Left forelimb (tissue), 1 donor: ENCODE measurements at regions not wholly inside any gene's neighbourhood (a gene's known extent, or its start where the extent isn't known, plus 50 kb on each side); places are given as distances from the start of the nearest gene placed in this dataset.
"Not testable (repeated sequence)": the region's sequence is repeated elsewhere in the genome, so short reads cannot be mapped to it uniquely, and the experiment has no call there.

Experiments used
- DNase-seq: peaks from one replicate; pipeline ENCODE4 v3.0.0-alpha.2; 2018; ENCODE audit warnings: low spot score

DNA sequence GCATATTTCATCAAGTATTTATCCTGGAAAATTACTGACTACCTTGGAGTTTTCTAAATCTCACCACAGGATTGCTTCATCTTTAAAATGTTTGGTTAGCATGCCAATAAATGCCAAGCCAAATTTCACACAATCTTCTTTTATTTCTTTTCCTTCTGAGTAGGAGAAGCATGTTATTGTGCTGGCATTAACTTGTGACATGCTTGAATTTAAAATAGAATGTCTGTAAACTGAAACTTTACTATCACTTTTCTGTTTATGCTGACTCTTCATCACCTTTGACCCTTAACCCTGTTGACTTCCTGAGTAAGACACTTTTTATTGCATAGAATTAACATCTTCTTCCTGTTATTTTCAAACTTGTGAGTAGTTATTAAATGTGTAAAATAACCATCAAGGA lies 56.2 kb upstream of the LRRTM4 start:
- no peak for DNase-seq

DNA sequence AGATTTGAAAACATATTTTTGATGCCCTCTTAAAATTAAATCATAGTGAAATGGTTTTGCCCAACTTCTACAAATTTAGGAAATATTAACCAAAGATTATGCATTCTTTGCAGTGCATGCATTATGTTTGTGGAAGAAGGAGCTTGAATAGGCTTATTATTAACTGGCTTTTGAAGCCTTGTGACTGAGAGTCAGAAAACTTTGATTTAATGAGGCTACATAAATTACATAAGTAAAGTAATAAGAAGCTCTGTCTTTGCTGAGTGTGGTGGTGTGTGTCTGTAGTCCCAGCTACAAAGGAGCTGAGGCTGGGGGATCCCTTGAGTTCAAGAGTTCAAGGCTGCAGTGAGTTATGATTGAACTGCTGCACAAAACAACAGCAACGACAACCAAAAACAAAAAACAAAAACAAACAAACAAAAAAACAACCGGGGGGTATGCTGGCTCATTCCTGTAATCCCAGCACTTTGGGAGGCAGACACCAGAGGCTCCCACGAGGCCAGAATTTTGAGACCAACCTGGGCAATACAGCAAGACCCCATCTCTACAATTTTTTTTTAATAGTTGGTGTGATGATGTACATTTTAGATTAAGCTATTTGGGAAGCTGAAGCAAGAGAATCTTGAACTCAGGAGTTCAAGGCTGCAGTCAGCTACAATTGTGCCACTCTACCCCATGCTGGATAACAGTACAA lies 57.0 kb upstream of the LRRTM4 start:
- no peak for DNase-seq

DNA sequence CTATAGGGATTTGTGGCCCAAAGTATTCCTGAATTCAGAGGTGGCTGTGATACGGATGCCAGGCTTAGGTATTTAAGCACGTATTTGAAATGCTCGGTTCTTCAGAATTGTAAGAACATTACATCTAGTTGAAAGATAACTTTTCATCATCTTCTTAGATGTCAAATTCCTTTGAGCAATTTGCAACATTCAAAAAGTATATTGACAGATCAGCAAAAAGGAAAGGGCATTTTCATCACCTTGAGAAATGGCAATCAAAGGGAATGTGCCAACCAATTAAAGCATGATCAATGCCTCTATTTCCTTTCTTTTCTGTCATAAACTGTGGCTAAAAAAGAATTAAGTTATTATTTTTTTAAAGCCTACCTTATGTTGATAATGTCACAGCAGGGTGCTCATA lies 66.3 kb upstream of the LRRTM4 start:
- DNase-seq, result no peak

DNA sequence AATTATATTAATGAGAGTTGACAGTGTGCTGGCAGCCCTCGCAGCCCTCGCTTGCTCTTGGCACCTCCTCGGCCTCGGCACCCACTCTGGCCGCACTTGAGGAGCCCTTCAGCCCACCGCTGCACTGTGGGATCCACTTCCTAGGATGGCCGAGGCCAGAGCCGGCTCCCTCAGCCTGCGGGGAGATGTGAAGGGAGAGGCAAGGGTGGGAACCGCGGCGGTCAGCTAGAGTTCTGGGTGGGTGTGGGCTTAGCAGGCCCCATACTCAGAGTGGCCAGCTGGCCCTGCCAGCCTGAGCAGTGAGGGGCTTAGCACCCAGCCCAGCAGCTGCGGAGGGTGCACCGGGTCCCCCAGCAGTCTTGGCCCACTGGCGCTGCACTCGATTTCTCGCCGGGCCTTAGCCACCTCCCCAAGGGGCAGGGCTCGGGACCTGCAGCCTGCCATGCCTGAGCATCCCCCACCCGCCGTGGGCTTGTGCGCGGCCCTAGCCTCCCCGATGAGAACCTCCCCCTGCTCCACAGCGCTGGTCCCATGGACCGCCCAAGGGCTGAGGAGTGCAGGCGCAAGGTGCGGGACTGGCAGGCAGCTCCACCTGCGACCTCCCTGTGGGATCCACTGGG lies 68.2 kb upstream of the LRRTM4 start:
- no peak for DNase-seq

DNA sequence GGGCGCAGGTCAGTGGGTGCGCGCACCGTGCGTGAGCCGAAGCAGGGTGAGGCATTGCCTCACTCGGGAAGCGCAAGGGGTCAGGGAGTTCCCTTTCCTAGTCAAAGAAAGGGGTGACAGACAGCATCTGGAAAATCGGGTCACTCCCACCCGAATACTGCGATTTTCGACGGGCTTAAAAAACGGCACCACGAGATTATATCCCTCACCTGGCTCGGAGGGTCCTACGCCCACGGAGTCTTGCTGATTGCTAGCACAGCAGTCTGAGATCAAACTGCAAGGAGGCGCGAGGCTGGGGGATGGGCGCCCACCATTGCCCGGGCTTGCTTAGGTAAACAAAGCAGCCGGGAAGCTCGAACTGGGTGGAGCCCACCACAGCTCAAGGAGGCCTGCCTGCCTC lies 70.8 kb upstream of the LRRTM4 start:
- DNase-seq, result not testable (repeated sequence)

DNA sequence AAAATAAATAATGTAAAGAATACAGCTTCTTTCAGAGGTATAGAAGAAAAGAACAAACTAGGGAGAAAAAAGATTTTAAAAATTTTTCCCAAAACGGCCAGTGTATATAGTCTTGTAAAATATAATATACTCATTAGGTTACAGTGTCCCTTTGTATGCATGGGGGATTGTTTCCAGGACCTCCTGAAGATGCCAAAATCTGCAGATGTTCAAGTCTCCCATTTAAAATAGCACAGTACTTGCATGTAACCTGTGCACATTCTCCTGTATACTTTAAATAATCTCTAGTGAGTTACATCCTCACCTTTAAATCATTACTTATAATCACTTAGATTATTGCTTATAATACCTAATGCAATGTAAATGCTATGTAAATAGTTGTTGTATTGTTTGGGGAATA lies 80.6 kb upstream of the LRRTM4 start:
- DNase-seq, result no peak

DNA sequence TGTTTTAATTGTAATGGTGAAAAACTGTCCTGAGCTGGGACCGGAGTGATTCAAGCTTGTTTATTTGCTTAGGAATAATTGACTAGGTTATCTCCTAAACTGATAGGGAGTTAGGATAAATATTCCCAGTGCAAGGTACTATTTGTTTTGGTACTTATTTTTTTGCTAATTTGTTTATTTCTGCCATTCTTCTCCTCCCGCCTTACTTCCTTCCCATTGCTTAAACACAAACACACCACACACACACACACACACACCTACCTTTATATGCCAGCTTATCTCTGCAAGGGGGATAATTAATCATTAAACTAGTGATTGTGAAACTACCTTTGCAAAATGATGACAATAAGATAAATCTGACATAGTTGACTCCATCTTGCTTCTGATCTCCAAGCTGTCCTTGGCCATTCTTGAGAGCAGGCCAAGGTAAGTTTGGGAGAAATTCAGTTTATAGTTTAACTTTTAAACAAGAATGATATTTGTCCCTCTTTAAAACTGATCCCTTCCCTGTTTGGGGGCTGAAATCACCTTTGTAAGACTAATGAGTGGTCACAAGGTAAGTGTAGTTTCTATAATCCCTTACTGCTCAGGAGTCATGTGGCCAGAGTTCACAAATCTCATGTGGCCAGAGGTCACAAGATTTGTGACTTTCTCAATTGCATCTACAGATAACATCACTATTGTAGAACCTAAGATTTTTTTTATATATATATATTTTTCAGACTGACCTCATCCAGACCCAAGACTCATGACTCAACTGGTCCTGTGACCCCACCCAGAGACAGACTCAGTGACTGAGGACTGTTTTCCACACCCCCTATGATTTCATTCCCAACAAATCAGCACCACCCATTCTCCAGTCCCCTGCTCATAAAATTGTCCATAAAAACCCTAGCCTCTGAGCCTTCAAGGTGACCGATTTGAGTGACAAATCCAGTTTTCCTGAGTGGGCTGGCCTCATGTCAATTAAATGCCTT lies 83.1 kb upstream of the LRRTM4 start:
- no peak for DNase-seq

DNA sequence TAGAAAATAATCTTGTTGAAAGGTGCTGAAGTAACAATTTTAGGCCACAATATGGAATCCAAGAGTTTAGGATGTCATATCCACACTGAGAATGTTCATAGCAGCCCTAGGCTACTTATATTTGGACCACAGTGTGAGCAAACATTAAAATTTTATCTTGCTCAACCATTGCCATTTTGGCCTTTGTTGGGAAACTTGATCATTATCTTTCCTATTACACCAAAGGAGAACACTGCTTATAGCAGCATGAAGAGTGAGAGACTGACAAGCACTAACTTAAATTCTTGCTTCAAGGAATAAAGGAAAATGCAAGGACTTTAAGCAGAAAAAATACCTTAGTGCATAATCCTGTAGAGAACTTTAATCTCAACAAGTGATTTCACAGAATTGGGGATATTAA lies 86.3 kb upstream of the LRRTM4 start:
- DNase-seq, result no peak

DNA sequence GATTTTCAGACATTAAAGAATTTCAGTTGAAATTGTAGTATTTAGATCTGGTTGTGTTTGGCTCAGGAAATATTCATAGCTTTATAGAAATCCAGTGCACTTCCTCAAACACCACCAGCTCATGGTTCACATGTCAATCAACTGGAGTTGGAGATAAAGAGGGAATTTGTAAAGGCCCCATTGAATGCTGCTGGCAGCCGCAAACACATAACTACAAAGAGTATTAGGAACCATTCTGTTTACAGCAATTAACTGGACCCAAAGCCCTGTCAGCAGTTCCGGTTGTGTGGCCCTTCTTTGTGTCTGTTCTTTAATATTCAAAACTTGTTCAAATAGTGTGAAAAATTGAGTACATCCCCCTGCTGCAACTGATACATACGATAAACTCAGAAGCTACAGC lies 107.4 kb upstream of the LRRTM4 start:
- DNase-seq, result no peak

DNA sequence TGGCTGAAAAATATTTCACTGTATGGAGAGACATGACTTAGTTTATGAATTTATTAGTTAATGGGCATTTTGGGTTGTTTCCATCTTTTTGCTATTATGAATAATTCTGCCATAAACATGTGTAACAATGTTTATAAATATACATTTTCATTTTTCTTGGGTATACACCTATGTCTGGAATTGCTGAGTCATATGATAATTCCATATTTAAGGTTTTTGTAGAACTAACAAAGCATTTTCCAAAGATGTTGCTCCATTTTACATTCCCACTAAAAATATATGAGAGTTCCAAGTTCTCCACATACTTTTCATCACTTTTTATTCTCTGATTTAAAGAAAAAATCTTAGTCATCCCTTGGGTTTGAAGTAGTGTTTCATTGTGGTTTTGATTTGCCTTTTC lies 108.8 kb upstream of the LRRTM4 start:
- DNase-seq, result no peak

DNA sequence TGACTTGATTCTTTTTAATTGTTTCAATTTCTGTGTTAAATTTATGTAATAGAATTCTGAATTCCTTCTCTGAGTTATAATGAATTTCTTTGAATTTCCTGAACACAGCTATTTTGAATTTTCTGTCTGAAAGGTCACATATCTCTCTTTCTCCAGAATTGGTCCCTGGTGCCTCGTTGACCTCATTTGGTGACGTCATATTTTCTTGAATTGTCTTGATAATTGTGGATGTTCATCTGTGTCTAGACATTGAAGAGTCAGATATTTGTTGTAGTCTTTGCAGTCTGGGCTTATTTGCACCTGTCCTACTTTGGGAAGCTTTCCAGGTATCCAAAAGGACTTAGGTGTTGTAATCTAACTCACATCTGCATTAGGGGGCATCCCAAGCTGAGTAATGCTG lies 111.4 kb upstream of the LRRTM4 start:
- no peak for DNase-seq

DNA sequence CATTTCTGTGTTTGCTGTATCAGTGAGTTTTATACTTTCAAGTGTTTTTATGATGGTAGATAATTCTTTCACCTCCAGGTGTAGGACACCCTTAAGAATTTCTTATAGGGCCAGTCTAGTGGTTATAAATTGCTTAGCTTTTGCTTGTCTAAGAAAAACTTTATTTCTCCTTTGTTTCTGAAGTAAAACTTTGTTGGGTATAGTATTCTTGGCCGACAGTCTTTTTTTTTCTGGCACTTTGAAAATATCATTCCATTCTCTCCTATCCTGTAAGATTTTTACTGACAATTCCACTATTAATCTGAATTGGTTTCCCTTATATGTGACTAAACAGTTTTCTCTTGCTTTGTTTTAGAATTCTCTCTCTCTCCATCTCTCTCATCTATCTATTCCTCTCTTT lies 118.7 kb upstream of the LRRTM4 start:
- DNase-seq, result no peak

DNA sequence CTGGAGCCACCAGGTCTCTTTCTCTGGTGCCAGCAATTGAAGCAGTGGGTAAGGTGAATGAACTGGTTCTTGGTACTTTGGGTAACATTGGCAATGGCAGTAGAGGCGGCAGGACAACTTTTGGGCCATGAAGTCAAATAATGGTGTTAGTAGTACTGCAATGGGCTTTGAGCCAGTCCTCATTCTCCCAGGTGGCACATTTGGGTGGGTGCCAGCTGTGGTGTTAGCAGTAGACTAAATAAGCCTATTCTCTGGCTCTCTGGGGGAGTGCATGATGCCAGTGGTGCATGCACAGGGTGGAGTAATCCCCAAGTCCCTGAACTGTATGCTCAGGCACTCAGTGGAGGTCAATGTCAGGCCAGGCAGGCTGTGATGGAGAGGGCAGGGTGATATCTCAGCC lies 120.2 kb upstream of the LRRTM4 start:
- no peak for DNase-seq

DNA sequence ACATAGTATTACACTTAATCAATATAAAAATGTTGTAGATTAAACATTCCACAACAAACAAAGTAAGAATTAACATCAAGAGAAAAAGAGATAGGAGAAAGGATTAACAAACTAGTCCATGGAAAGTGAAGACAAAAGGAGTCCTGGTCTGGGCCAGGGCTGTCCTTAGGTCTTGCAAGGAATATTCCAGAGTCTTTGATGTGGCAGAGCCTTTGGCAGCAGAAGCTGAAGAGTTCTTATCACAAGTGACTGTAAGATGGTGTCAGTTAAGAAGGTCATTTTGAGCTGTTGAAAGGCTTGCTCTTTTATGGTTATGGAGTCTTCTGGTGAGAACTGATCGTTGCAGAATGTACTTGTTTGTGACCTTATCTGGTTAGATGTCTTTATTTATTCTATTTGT lies 127.7 kb upstream of the LRRTM4 start:
- no peak for DNase-seq

DNA sequence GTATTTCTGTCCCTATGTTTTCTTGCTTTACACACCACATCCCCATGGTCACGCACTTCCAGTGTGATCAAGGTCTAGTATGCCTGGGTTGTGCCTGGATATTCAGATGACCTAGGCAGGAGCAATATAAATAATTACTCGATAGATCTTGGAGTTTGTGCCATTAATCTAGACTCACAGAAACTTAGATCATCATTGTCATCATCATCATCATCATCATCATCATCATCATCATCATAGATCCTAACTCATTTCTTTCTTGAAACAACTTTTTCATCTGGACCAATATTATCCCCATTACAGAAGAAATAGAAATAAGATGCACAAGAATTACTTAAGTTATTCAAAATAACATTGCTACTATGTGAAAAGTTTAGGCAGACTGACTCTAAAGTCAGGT lies 130.3 kb upstream of the LRRTM4 start:
- DNase-seq, result no peak

DNA sequence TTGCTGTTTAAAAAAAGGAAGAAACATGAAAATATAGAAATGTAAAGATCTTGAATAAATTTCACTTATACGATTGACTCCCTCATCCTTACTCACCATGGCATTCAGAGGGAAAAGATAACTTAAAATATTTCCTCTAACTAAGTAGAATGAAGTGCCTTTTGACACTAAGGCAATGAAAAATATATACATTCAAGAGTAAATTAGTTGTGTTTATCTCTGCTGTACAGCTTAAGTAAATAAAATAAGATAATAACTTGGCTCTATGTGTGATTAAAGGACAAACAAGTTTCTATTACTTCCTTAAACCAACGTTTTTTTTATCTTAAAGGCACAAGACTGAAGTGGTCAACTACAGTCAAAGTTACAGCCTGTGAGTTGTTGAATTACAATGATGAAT lies 142.3 kb upstream of the LRRTM4 start:
- DNase-seq, result no peak

DNA sequence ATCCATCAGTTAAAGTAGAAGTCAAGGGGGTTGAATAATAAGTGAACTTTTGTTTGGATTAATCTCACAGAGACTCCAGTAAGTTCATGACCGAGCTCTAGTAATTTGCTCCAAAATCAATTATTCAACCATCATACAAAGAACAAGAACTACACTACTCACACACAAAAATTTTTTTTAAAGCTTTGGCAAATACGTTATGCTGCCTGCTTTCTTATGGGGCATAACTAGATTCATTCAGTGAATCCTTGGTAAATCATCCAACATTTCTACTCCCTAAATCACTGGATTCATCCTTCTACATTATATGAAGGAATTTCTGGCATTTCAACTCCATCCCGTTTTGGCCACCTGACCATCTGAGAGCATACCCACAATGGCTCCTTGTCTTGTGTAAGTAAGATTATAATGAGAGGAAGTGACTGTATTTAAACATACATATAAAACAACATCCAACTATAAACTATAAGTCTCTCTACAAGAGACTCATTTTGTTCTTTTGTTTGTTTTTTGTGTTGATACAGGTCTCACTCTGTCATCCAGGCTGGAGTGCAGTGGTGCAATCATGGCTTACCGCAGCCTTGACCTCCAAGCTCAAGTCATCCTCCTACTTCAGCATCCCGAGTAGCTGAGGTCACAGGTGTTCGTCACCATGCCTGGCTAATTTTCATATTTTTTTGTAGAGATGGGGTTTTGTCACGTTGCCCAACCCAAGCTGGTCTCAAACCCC lies 144.2 kb upstream of the LRRTM4 start:
- no peak for DNase-seq

DNA sequence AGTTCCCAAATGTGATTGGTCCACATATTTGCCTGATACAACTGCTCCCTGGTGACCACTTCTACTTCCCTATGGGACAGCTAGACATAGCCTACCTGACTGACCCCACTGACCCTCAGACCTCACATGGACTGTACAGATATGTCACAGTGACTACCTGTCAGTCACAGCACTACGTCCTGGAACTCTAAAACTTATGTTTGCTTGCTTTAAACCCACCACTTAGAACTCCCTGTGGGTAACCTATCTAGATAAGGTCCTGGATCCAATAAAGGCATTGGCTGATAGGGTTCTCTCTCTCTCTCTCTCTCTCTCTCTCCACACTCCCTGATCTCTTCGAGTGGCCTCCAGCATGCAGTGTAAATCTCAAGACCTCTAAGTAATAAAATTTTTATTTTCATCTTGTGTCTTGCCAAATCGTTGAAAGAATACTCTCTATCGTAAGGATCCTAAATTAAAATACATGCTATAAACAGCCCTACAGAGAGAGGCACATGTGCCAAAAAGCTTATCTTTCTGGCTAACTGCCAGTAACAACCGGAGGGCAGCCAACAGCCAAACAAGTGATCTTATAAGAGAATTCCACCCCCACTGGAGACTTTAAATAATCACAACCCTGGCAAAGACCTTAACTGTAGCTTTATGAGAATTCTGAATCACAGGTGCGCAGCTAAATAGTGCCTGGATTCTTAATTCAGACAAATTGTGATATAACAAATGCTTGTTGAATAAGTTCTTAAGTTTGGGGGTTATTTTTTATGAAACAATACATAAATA lies 162.6 kb upstream of the LRRTM4 start:
- not testable (repeated sequence) for DNase-seq

DNA sequence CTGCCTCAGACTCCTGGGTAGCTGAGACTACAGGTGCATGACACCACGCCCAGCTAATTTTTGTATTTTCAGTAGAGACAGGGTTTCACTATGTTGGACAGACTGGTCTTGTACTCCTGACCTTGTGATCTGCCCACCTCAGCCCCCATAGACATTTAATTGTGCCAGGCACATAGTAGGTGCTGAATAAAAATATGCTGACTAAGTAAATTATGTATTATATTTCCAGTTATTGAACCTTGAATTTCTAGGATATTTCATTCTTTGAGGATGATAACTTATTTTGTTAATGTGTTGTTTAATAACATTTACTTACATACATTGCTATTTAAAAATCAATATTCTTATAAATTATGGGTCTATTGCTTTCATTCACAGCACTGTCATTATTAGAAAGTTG lies 190.4 kb upstream of the LRRTM4 start:
- no peak for DNase-seq

DNA sequence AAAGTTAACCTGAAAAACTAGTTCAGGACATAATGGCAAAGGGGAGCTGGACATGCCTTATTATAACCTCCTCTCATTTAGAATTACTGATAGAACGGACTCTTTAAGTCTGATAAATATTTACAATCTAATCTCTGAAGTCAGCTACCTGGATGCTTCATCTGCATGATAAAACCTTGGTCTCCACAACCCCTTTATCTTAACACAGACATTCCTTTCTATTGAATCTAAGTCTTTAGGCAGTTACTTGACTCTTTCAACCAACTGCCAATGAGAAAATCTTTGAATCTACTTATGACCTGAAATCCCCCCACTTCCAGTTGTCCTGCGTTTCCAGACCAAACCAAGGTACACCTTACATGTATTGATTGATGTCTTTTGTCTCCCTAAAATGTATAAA lies 191.2 kb upstream of the LRRTM4 start:
- no peak for DNase-seq

DNA sequence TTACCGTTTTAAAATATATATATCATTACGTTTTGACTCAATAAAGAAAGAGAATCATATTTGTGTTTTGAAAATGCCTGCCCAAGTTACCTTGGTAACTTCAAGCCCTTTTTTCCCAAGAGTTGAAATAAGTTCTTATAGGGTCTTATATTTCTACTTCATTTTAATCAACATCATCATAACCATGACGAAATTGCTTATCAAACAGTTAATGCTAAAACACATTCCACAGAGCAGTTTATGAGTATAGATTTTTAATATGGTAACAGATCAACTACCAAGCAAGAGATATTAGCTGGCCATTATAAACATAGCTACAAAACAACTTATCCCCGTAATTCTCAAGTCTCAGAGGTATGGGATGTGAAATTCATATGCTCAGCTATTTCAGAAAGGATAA lies 197.9 kb upstream of the LRRTM4 start:
- no peak for DNase-seq

DNA sequence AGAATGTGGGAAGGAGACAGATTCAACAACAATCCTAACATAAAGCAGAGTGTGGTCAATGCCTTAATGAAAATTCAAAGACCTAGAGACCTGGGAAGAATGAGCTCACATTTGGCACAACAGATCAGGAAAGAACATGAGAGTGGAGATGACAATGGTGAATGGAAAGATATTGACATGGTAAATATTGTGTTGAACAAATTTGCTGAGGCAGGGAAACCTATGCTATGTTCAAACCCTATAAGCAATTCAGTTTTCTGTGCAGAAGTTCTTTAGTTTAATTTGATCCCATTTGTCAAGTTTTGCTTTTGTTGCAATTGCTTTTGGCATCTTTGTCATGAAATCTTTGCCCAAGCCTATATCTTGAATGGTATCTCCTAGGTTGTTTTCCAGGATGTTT lies 199.4 kb upstream of the LRRTM4 start:
- DNase-seq, result no peak
